Prostate gland (tissue), 2 donors: ENCODE measurements at regions not wholly inside any gene's neighbourhood (a gene's known extent, or its start where the extent isn't known, plus 50 kb on each side); places are given as distances from the start of the nearest gene placed in this dataset.

ENCODE experiments used
- CTCF ChIP-seq, 4 experiments: fragments of 200-600 bp in 2 of 4; fragments of 450-650 bp in 2 of 4; sonication (generic) in 2 of 4; IDR thresholded peaks; 1 replicate in 3 of 4; 2 replicates in 1 of 4; pipeline ENCODE4 v1.5.1; 2016 to 2019; ENCODE audit warnings: antibody characterized with exemption in 4 of 4, mild to moderate bottlenecking in 2 of 4, moderate library complexity in 2 of 4
- POLR2A ChIP-seq: fragments of 450-650 bp; IDR thresholded peaks from one replicate; pipeline ENCODE4 v1.6.1; 2016; ENCODE audit warnings: antibody characterized with exemption, mild to moderate bottlenecking

DNA sequence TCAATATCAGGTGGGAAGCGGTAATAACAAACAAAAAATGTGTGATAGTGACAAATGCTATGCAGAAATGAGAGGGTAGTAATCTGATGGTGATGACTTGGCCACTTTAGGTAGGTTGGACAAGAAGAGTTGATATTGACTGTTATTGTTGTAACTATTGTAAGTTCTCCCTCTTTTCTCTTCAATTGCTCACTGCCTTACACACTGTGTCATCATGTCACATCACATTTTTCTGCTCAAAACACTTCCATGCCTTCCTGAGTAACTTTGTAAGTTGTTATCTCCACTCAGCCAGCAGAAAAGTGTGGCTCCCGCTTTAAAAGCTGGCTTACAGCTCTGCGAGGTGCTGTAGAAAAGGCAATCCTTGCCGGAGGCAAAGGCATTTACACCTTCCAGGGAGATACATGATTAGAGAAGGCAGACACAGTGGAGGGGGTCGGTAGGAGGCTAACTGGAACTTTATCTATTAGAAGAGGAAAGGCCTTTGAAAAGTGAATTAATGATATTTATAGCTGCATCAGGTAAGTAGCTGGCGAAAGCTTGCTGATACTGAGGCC is 85.2 kb upstream of the CLINT1 start:
- TF ChIP-seq POLR2A = no peak
- TF ChIP-seq CTCF (IDR thresholded peaks at IDR 0.05) = no peak
